ENCODE measurements at regions not wholly inside any gene's neighbourhood (a gene's known extent, or its start where the extent isn't known, plus 50 kb on each side); places are given as distances from the start of the nearest gene placed in this dataset.
"Not testable (repeated sequence)": the region's sequence is repeated elsewhere in the genome, so short reads cannot be mapped to it uniquely, and the experiment has no call there.

DNA sequence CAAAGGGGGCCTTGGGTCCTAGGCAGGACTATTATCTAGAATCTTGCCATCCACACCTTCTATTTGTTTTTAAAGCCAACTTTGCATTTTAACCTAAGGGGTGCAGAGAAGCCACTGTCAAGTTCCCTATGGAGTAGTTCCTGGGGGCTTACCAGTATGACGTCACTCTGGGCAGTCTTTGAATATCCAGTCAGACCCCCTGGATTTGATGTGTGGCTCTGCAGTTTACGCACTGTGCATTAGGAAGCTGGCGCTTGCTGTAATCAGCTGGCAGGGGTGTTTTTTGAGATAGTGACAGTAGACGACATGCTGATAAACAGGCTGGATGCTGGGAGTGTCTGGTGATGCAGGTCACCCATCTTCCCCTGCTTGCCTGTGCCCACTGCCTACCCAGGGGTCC is 892.7 kb upstream of the ZNF722 start:
- Histone ChIP-seq H3K27ac (no peak overlapping the region), H3K9me3 (no peaks in the 10 kb centered on the region), H3K4me1 (no peaks in the 10 kb centered on the region), H3K27me3 (no peaks in the 10 kb centered on the region), H3K4me3 (no peak overlapping the region), H3K36me3 (ENCODE audit: low read depth, missing control alignments) (no peaks in the 10 kb centered on the region)
- WGBS, 2 donors: 84 to 86% methylated on average over 3 to 4 of the region's 4 CpGs
- intact Hi-C loops (cut with DNase I; ENCODE audit: low total_unique reads): no loop called here
- DNase-seq: no peak
- no peak for TF ChIP-seq POLR2A (IDR thresholded peaks at IDR 0.05)
- TF ChIP-seq, protein P1, sequence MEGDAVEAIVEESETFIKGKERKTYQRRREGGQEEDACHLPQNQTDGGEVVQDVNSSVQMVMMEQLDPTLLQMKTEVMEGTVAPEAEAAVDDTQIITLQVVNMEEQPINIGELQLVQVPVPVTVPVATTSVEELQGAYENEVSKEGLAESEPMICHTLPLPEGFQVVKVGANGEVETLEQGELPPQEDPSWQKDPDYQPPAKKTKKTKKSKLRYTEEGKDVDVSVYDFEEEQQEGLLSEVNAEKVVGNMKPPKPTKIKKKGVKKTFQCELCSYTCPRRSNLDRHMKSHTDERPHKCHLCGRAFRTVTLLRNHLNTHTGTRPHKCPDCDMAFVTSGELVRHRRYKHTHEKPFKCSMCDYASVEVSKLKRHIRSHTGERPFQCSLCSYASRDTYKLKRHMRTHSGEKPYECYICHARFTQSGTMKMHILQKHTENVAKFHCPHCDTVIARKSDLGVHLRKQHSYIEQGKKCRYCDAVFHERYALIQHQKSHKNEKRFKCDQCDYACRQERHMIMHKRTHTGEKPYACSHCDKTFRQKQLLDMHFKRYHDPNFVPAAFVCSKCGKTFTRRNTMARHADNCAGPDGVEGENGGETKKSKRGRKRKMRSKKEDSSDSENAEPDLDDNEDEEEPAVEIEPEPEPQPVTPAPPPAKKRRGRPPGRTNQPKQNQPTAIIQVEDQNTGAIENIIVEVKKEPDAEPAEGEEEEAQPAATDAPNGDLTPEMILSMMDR (IDR thresholded peaks at IDR 0.05): no peak

DNA sequence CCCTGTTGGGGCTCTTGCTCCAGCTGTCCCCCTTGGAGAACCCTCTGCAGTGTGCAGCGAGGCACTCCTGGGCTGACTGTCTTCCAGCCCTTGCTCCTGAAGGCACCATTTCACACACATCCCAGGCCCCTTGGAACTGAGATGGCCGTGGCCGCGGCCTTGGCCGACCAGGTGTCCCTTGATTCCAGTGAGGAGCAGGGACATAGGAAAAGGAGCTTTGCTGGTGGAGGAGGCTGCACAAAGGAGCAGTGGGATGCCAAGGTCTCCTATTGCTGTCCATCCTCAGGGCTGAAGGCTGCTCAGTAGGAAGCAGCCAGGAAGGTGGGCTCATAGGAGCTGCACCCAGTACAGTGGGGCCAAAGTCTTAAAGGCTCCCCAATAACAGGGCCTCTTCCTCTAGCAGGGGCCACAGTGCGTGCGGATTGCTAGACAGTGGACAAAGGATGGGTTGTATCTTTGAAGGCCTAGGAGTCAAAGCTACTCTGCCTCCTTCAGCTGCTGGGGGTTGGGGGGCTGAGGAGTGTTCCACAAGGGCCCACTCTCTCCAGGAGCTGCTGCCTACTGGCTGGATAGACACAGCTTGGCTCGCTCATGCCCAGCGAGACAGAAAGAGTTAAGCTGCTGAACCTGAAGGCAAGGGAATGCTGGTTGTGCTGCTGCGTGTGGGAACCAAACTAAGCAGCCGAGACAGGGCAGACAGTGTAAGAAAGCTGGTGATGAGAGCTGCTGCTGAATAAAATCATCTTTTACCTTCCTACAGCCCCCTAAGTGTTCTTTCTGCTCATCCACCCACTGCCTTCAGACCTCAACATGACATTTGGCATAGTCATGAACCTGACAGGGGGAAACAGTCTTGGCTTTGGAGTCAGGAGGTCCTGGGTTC is 891.9 kb upstream of the ZNF722 start:
- no peak overlapping the region for H3K4me3 ChIP-seq
- H3K4me1 ChIP-seq: no peaks in the 10 kb centered on the region
- H3K36me3 ChIP-seq (ENCODE audit: low read depth, missing control alignments): no peaks in the 10 kb centered on the region
- DNase-seq: no peak
- no peaks in the 10 kb centered on the region for H3K27me3 ChIP-seq
- intact Hi-C loops (cut with DNase I; ENCODE audit: low total_unique reads): no loop called here
- H3K9me3 ChIP-seq: no peaks in the 10 kb centered on the region
- 80 to 83% methylated on average over 11 of the region's 11 CpGs for WGBS, 2 donors
- TF ChIP-seq, protein P1 (IDR thresholded peaks at IDR 0.05): no peak
- TF ChIP-seq POLR2A (IDR thresholded peaks at IDR 0.05): no peak
- no peak overlapping the region for H3K27ac ChIP-seq

DNA sequence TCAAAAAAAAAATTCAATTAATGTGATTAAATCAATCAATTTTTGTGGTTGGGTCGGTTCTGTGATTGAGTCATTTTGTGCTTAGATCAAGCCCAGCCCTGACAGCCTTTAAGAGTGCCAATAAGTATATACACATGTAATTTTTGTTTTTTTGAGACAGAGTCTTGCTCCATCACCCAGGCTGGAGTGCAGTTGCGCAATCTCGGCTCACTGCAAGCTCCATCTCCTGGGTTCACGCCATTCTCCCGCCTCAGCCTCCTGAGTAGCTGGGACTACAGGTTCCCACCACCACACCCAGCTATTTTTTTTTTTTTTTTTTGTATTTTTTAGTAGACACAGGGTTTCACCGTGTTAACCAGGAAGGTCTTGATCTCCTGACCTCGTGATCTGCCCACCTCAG is 887.1 kb upstream of the ZNF722 start:
- intact Hi-C loops (cut with DNase I; ENCODE audit: low total_unique reads); H3K9me3 ChIP-seq; H3K4me3 ChIP-seq; DNase-seq; H3K27me3 ChIP-seq; H3K36me3 ChIP-seq (ENCODE audit: low read depth, missing control alignments); H3K27ac ChIP-seq; H3K4me1 ChIP-seq: not testable (repeated sequence)
- 69 to 70% methylated on average over 7 of the region's 7 CpGs for WGBS, 2 donors

DNA sequence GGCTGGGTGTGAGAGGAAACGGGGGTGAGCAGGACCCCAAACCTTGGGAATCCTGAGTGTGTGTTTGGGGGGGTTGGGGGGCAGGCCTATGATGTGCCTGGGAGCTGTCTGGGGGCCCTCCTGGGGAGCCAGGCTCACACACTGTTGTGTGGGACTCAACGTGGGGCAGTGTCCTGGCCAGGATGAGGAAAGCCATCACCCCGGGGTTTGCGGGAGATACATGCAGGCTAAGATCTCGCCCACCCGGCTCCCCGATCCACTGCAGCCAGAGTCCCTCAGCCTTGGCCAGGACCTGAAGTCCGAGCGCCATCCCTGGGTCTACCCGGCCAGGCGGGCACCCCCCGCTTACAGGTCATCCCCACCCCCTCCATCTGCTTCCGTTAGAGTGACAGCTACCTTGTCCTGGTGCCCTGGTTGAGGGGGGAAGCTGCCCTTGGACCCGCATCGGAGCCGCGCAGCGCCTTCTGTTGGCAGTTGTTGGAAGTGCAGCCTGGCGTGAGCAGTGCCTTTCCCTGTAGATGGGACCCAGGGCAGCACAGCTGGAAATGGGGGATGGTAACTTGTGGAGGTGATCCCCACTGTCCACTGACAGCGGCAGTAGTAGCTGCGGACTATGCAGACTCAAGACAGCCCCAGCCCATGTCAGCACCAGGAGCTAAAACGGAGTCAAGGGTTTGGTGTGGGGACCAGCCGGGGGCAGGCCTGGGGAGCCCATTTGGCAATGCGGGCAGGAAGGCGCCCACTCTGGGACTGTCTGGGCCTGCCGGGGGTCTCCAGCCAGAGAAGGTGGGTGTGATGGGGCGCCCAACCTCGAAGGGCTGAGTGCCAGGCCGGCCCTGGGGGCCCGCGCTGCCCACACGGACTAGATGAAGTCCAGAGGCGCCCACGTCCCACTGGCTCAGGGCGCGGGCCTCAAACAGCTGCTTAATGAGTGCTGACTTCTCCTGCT is 885.6 kb upstream of the ZNF722 start:
- Histone ChIP-seq H3K27ac (no peak overlapping the region), H3K27me3 (no peaks in the 10 kb centered on the region), H3K36me3 (ENCODE audit: low read depth, missing control alignments) (no peaks in the 10 kb centered on the region), H3K4me1 (no peaks in the 10 kb centered on the region), H3K4me3 (peak overlapping the region; percentile 29 to 44), H3K9me3 (no peaks in the 10 kb centered on the region)
- intact Hi-C loops (cut with DNase I; ENCODE audit: low total_unique reads): no loop called here
- TF ChIP-seq POLR2A (IDR thresholded peaks at IDR 0.05): no peak
- TF ChIP-seq, protein P1 (IDR thresholded peaks at IDR 0.05): peak in 1 of 3 experiments; percentile 19
- DNase-seq: peak; percentile 50
- 77 to 88% methylated on average over 8 to 36 of the region's 36 CpGs for WGBS, 2 donors

DNA sequence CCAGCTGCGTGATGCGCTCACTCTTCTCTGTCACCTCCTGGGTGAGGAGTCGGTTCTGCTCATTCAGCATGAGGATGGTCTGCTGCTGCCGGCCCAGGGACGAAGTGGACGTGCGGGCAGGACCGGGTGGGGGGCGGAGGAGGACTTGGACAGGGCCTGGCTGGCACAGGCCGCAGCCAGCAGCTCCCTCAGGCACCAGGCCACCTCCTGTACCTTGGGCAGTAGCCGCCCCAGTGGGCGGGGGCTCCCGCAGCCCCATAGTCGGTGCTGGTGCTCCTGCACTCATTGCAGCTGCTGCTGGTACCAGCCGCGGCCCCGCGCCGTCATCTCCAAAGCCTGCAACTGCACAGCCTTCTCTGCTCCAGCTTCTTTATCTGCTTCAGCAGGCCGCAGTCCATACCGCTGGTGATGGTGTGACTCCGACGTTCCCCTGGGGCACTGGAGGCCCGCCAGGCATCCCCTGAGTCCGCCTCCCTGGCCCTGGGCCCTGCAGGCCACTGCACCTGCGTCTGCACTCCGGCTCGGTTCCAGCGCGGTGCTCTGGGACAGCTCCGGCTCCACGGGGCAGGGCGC is 884.9 kb upstream of the ZNF722 start:
- no peaks in the 10 kb centered on the region for H3K9me3 ChIP-seq
- intact Hi-C loops (cut with DNase I; ENCODE audit: low total_unique reads): no loop called here
- H3K4me3 ChIP-seq: peak overlapping the region; percentile 29 to 44
- H3K27me3 ChIP-seq: no peaks in the 10 kb centered on the region
- H3K27ac ChIP-seq: no peak overlapping the region
- 40 to 64% methylated on average over 1 to 26 of the region's 33 CpGs for WGBS, 2 donors
- TF ChIP-seq, protein P1 (IDR thresholded peaks at IDR 0.05): no peak
- no peak for TF ChIP-seq POLR2A (IDR thresholded peaks at IDR 0.05)
- DNase-seq: no peak
- H3K4me1 ChIP-seq: no peaks in the 10 kb centered on the region
- H3K36me3 ChIP-seq (ENCODE audit: low read depth, missing control alignments): no peaks in the 10 kb centered on the region
